Ovary (tissue), 7 donors: ENCODE measurements at regions not wholly inside any gene's neighbourhood (a gene's known extent, or its start where the extent isn't known, plus 50 kb on each side); places are given as distances from the start of the nearest gene placed in this dataset.

Experiments used
- DNase-seq, 5 donors: peaks; one replicate each; pipeline ENCODE4 v3.0.0-alpha.2; 2019 to 2020
- H3K27ac ChIP-seq, 2 donors: fragments of 200-600 bp; one replicate each; pipeline versions ENCODE4 v1.5.1 to v1.8.0; 2019 to 2022
- H3K27me3 ChIP-seq: fragments of 200-600 bp; one replicate; pipeline ENCODE4 v1.8.0; 2022
- H3K36me3 ChIP-seq: fragments of 200-600 bp; sonication (generic); one replicate; pipeline ENCODE4 v1.5.1; 2019
- H3K4me1 ChIP-seq: one replicate; pipeline ENCODE4 v1.8.1; 2013; ENCODE audit warnings: mild to moderate bottlenecking, moderate library complexity; ENCODE audit not compliant: insufficient read depth
- H3K4me3 ChIP-seq: fragments of 200-600 bp; sonication (generic); one replicate; pipeline ENCODE4 v1.5.1; 2017
- H3K9me3 ChIP-seq, 2 donors: fragments of 200-600 bp in 1 of 2; sonication (generic) in 1 of 2; one replicate each; pipeline versions ENCODE4 v1.5.1 to v1.8.1; 2013 to 2019; ENCODE audit warnings: mild to moderate bottlenecking in 1 of 2, moderate library complexity in 1 of 2
- CTCF ChIP-seq, 3 donors: fragments of 450-650 bp in 2 of 3; fragments of 200-600 bp in 1 of 3; IDR thresholded peaks; one replicate each; pipeline versions ENCODE4 v1.5.1 to v1.8.0; 2016 to 2022; ENCODE audit warnings: antibody characterized with exemption in 3 of 3, mild to moderate bottlenecking in 1 of 3
- EP300 ChIP-seq: sonication (generic); formaldehyde crosslinking; IDR thresholded peaks from one replicate; pipeline ENCODE4 v1.6.1; 2017; ENCODE audit warnings: antibody characterized with exemption
- POLR2A ChIP-seq: fragments of 450-650 bp; IDR thresholded peaks from one replicate; pipeline ENCODE4 v1.6.1; 2017; ENCODE audit warnings: antibody characterized with exemption, mild to moderate bottlenecking, moderate library complexity
- WGBS, 3 donors: extraction: QIAGEN DNeasy Blood & Tissue Kit in 1 of 3; methylation state at CpG; one replicate each; pipeline versions ENCODE4 v1.1.5 to v1.1.7; 2013 to 2017; 5-methylcytosine and 5-hydroxymethylcytosine counted together
- intact Hi-C, 4 donors: fragments of 100-400 bp; cut with DNase I; formaldehyde crosslinking; loops; one replicate each; pipeline versions ENCODE4 v1.11.0 to v1.15.1; 2022 to 2023
- donor health status: DM: no; HTN: no; CAD: no; lungs with moderate emphysema.
- donor health status: DM: no; HTN: no; CAD: no.
- donor health status: Bipolar disorder and iron deficiency.
- donor health status: DM: no; HTN: no; CAD: no.
- donor health status: DM: yes; HTN: yes; CAD: no.

- no peak overlapping the region for H3K27ac ChIP-seq
- peaks cover 6% of the 10 kb centered on the region for H3K4me1 ChIP-seq
- WGBS, 3 donors = 50 to 62% (median 57%) methylated on average over 29 of the region's 29 CpGs
- intact Hi-C loops = no loop called here
- no peak overlapping the region for H3K4me3 ChIP-seq
- H3K36me3 ChIP-seq = no peaks in the 10 kb centered on the region
- no peak for TF ChIP-seq EP300
- no peak for TF ChIP-seq CTCF (IDR thresholded peaks at IDR 0.05)
- TF ChIP-seq POLR2A = no peak
- no peaks in the 10 kb centered on the region for H3K27me3 ChIP-seq
- DNase-seq = no peak
- no peaks in the 10 kb centered on the region for H3K9me3 ChIP-seq
These were observed 322.5 kb upstream of the ZNF507 start for GRCh38 chr19:32022731-32023563.

GRCh38 chr19:32023564-32023832 is 321.9 kb upstream of the ZNF507 start:
- no peak for DNase-seq
- H3K27me3 ChIP-seq = no peaks in the 10 kb centered on the region
- WGBS, 3 donors = 53 to 68% (median 53%) methylated on average over 6 of the region's 6 CpGs
- H3K9me3 ChIP-seq = no peaks in the 10 kb centered on the region
- H3K4me1 ChIP-seq = peaks cover under 1% of the 10 kb centered on the region
- H3K27ac ChIP-seq = no peak overlapping the region
- H3K36me3 ChIP-seq = no peaks in the 10 kb centered on the region
- intact Hi-C loops = no loop called here
- TF ChIP-seq EP300 = no peak
- TF ChIP-seq POLR2A = no peak
- no peak for TF ChIP-seq CTCF (IDR thresholded peaks at IDR 0.05)
- H3K4me3 ChIP-seq = no peak overlapping the region

GRCh38 chr19:32029235-32029634 is 316.2 kb upstream of the ZNF507 start:
- H3K9me3 ChIP-seq = no peaks in the 10 kb centered on the region
- intact Hi-C loops = no loop called here
- H3K4me3 ChIP-seq = no peak overlapping the region
- 89 to 96% (median 91%) methylated on average over 6 of the region's 6 CpGs for WGBS, 3 donors
- H3K4me1 ChIP-seq = no peaks in the 10 kb centered on the region
- H3K27ac ChIP-seq = no peak overlapping the region
- H3K36me3 ChIP-seq = no peaks in the 10 kb centered on the region
- no peak for DNase-seq
- no peak for TF ChIP-seq CTCF (IDR thresholded peaks at IDR 0.05)
- no peak for TF ChIP-seq POLR2A
- TF ChIP-seq EP300 = no peak
- H3K27me3 ChIP-seq = no peaks in the 10 kb centered on the region

GRCh38 chr19:32032561-32032960 is 312.8 kb upstream of the ZNF507 start:
- WGBS, 3 donors = 81 to 88% (median 83%) methylated on average over 4 of the region's 4 CpGs
- no peak for DNase-seq
- Histone ChIP-seq H3K27me3 (no peaks in the 10 kb centered on the region), H3K4me1 (peaks cover 2% of the 10 kb centered on the region), H3K27ac (no peak overlapping the region), H3K9me3 (no peaks in the 10 kb centered on the region), H3K4me3 (no peak overlapping the region), H3K36me3 (no peaks in the 10 kb centered on the region)
- intact Hi-C loops = loop anchor here in 3 of 4 donors (10.0 kb wide), 3 partner anchors 58 to 678 kb away; no protein-coding TSS in a partner anchor
- TF ChIP-seq CTCF (IDR thresholded peaks at IDR 0.05) (no peak), POLR2A (no peak), EP300 (no peak)
